ENCODE measurements at regions not wholly inside any gene's neighbourhood (a gene's known extent, or its start where the extent isn't known, plus 50 kb on each side); places are given as distances from the start of the nearest gene placed in this dataset.

DNA sequence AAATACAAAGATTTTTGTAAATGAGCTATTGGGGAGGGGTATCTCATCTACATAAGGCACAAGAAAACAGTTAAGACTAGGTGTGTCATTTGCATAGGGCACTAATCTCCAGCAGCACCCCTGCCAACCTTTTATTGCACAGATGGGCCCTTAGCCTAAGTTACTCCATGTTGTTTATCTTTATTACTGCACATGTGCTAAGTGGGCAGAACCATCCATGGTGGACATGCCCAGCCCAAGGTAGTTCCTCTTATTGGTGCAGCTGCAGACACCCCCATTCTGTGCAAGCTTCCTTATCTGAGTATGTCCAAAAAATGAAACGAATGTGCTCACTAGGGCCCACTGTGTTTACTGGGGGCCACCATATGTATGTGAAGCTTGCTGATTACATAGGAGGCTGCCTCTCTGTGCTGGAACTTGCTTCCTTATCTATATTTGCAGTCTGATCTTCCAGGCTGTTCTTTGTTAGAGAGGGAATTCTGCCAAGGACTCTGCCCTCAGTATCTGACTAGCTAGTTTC, 77.3 kb upstream of the NEK7 start (continued):
- no peak for TF ChIP-seq XRCC4 (IDR thresholded peaks at IDR 0.05; ENCODE audit: extremely low read depth, insufficient read depth, insufficient read length)
- no peak for TF ChIP-seq STAG1 (CRISPR knock-in tag; IDR thresholded peaks at IDR 0.05; ENCODE audit: borderline replicate concordance)
- TF ChIP-seq TAL1 (IDR thresholded peaks at IDR 0.05): peak; percentile 81
- TF ChIP-seq, protein P1, sequence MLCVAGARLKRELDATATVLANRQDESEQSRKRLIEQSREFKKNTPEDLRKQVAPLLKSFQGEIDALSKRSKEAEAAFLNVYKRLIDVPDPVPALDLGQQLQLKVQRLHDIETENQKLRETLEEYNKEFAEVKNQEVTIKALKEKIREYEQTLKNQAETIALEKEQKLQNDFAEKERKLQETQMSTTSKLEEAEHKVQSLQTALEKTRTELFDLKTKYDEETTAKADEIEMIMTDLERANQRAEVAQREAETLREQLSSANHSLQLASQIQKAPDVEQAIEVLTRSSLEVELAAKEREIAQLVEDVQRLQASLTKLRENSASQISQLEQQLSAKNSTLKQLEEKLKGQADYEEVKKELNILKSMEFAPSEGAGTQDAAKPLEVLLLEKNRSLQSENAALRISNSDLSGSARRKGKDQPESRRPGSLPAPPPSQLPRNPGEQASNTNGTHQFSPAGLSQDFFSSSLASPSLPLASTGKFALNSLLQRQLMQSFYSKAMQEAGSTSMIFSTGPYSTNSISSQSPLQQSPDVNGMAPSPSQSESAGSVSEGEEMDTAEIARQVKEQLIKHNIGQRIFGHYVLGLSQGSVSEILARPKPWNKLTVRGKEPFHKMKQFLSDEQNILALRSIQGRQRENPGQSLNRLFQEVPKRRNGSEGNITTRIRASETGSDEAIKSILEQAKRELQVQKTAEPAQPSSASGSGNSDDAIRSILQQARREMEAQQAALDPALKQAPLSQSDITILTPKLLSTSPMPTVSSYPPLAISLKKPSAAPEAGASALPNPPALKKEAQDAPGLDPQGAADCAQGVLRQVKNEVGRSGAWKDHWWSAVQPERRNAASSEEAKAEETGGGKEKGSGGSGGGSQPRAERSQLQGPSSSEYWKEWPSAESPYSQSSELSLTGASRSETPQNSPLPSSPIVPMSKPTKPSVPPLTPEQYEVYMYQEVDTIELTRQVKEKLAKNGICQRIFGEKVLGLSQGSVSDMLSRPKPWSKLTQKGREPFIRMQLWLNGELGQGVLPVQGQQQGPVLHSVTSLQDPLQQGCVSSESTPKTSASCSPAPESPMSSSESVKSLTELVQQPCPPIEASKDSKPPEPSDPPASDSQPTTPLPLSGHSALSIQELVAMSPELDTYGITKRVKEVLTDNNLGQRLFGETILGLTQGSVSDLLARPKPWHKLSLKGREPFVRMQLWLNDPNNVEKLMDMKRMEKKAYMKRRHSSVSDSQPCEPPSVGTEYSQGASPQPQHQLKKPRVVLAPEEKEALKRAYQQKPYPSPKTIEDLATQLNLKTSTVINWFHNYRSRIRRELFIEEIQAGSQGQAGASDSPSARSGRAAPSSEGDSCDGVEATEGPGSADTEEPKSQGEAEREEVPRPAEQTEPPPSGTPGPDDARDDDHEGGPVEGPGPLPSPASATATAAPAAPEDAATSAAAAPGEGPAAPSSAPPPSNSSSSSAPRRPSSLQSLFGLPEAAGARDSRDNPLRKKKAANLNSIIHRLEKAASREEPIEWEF (CRISPR knock-in tag; IDR thresholded peaks at IDR 0.05): peak; percentile 92; the same call in 1 of the 2 replicates
- peak; percentile 84 for TF ChIP-seq ZKSCAN8 (CRISPR knock-in tag; IDR thresholded peaks at IDR 0.05)
- peak; percentile 99 for TF ChIP-seq ZNF311 (CRISPR knock-in tag; IDR thresholded peaks at IDR 0.05)
- TF ChIP-seq MYNN (IDR thresholded peaks at IDR 0.05): peak; percentile 78; the same call in 1 of the 2 replicates
- TF ChIP-seq MYNN (CRISPR knock-in tag; IDR thresholded peaks at IDR 0.05): no peak
- TF ChIP-seq BDP1 (IDR thresholded peaks at IDR 0.05; ENCODE audit: insufficient read depth, insufficient read length): no peak
- no peak for TF ChIP-seq MCM2 (IDR thresholded peaks at IDR 0.05; ENCODE audit: low read depth)
- TF ChIP-seq, protein P2, sequence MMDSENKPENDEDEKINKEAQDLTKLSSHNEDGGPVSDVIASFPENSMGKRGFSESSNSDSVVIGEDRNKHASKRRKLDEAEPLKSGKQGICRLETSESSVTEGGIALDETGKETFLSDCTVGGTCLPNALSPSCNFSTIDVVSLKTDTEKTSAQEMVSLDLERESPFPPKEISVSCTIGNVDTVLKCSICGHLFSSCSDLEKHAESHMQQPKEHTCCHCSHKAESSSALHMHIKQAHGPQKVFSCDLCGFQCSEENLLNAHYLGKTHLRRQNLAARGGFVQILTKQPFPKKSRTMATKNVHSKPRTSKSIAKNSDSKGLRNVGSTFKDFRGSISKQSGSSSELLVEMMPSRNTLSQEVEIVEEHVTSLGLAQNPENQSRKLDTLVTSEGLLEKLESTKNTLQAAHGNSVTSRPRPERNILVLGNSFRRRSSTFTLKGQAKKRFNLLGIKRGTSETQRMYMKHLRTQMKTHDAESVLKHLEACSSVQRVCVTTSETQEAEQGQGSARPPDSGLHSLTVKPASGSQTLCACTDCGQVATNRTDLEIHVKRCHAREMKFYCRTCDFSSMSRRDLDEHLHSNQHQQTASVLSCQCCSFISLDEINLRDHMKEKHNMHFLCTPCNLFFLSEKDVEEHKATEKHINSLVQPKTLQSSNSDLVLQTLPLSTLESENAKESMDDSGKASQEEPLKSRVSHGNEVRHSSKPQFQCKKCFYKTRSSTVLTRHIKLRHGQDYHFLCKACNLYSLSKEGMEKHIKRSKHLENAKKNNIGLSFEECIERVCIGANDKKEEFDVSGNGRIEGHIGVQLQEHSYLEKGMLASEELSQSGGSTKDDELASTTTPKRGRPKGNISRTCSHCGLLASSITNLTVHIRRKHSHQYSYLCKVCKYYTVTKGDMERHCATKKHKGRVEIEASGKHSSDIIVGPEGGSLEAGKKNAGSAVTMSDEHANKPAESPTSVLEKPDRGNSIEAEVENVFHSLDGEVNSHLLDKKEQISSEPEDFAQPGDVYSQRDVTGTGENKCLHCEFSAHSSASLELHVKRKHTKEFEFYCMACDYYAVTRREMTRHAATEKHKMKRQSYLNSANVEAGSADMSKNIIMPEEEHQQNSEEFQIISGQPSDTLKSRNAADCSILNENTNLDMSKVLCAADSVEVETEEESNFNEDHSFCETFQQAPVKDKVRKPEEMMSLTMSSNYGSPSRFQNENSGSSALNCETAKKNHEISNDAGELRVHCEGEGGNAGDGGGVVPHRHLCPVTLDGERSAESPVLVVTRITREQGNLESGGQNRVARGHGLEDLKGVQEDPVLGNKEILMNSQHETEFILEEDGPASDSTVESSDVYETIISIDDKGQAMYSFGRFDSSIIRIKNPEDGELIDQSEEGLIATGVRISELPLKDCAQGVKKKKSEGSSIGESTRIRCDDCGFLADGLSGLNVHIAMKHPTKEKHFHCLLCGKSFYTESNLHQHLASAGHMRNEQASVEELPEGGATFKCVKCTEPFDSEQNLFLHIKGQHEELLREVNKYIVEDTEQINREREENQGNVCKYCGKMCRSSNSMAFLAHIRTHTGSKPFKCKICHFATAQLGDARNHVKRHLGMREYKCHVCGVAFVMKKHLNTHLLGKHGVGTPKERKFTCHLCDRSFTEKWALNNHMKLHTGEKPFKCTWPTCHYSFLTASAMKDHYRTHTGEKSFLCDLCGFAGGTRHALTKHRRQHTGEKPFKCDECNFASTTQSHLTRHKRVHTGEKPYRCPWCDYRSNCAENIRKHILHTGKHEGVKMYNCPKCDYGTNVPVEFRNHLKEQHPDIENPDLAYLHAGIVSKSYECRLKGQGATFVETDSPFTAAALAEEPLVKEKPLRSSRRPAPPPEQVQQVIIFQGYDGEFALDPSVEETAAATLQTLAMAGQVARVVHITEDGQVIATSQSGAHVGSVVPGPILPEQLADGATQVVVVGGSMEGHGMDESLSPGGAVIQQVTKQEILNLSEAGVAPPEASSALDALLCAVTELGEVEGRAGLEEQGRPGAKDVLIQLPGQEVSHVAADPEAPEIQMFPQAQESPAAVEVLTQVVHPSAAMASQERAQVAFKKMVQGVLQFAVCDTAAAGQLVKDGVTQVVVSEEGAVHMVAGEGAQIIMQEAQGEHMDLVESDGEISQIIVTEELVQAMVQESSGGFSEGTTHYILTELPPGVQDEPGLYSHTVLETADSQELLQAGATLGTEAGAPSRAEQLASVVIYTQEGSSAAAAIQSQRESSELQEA (IDR thresholded peaks at IDR 0.05; ENCODE audit: low read depth): no peak
- TF ChIP-seq TEAD2 (tag; IDR thresholded peaks at IDR 0.05): 0 out of 2 replicates have a peak, but pooled peaks have one; percentile 46
- no peak for TF ChIP-seq CEBPG (CRISPR knock-in tag; IDR thresholded peaks at IDR 0.05)
- TF ChIP-seq CEBPG (tag; conservative IDR thresholded peaks at IDR 0.05 in 1 of 2, IDR thresholded peaks at IDR 0.05 in 1 of 2): no peak
- no peak for TF ChIP-seq ETV5 (CRISPR knock-in tag; IDR thresholded peaks at IDR 0.05; ENCODE audit: low read depth)
- no peak for TF ChIP-seq ZNF717 (CRISPR knock-in tag; IDR thresholded peaks at IDR 0.05)

Data from K562 (cell line).